Activated CD4-positive, CD25-positive, alpha-beta regulatory T cell treated with anti-CD3 and anti-CD28 coated beads, Interleukin-2, amount 50 U/mL, for 16 hours (primary cell): ENCODE measurements at regions not wholly inside any gene's neighbourhood (a gene's known extent, or its start where the extent isn't known, plus 50 kb on each side); places are given as distances from the start of the nearest gene placed in this dataset.
"Not testable (repeated sequence)": the region's sequence is repeated elsewhere in the genome, so short reads cannot be mapped to it uniquely, and the experiment has no call there.

Source experiments
- DNase-seq: peaks from one replicate; pipeline ENCODE4 v3.0.0-alpha.2; 2020; ENCODE audit warnings: low read depth, low spot score

GRCh38 chr9:104980039-104980654 lies 52.2 kb upstream of the ABCA1 start:
- no peak for DNase-seq

GRCh38 chr9:104981543-104982129 lies 53.7 kb upstream of the ABCA1 start:
- no peak for DNase-seq

GRCh38 chr9:104982543-104982942 lies 54.6 kb upstream of the ABCA1 start:
- DNase-seq: no peak

GRCh38 chr9:104983491-104983890 lies 55.5 kb upstream of the ABCA1 start:
- DNase-seq: no peak

- no peak for DNase-seq
These were observed 56.2 kb upstream of the ABCA1 start for GRCh38 chr9:104984121-104984520.

GRCh38 chr9:104984542-104984941 lies 56.6 kb upstream of the ABCA1 start:
- DNase-seq: no peak

- DNase-seq: no peak
These were observed 57.0 kb upstream of the ABCA1 start for GRCh38 chr9:104984948-104985347.

- DNase-seq: no peak
These were observed 58.1 kb upstream of the ABCA1 start for GRCh38 chr9:104986096-104986495.

GRCh38 chr9:104987743-104988142 lies 59.8 kb upstream of the ABCA1 start:
- no peak for DNase-seq

GRCh38 chr9:104988539-104988938 lies 60.6 kb upstream of the ABCA1 start:
- no peak for DNase-seq

- peak; percentile 64 for DNase-seq
These were observed 63.4 kb upstream of the ABCA1 start for GRCh38 chr9:104991144-104991953.

GRCh38 chr9:104992659-104993058 lies 64.7 kb upstream of the ABCA1 start:
- no peak for DNase-seq

GRCh38 chr9:104993291-104993963 lies 65.5 kb upstream of the ABCA1 start:
- no peak for DNase-seq

- DNase-seq: no peak
These were observed 69.6 kb upstream of the ABCA1 start for GRCh38 chr9:104997536-104997935.

- DNase-seq: no peak
These were observed 71.2 kb upstream of the ABCA1 start for GRCh38 chr9:104999136-104999535.

- not testable (repeated sequence) for DNase-seq
These were observed 72.6 kb upstream of the ABCA1 start for GRCh38 chr9:105000529-105000928.

GRCh38 chr9:105004466-105005090 lies 76.6 kb upstream of the ABCA1 start:
- DNase-seq: no peak

GRCh38 chr9:105005186-105005585 lies 77.2 kb upstream of the ABCA1 start:
- no peak for DNase-seq

- DNase-seq: no peak
These were observed 78.6 kb upstream of the ABCA1 start for GRCh38 chr9:105006514-105006913.

- no peak for DNase-seq
These were observed 79.2 kb upstream of the ABCA1 start for GRCh38 chr9:105007143-105007542.

- not testable (repeated sequence) for DNase-seq
These were observed 82.1 kb upstream of the ABCA1 start for GRCh38 chr9:105010089-105010488.

GRCh38 chr9:105021917-105022316 lies 94.0 kb upstream of the ABCA1 start:
- no peak for DNase-seq
